Coronary artery (tissue), 2 donors: ENCODE measurements at regions not wholly inside any gene's neighbourhood (a gene's known extent, or its start where the extent isn't known, plus 50 kb on each side); places are given as distances from the start of the nearest gene placed in this dataset.
A peak's percentile ranks its signal among the peaks of the same experiment; 100 is the strongest.

Experiments
- DNase-seq: peaks from one replicate; pipeline ENCODE4 v3.0.0-alpha.2; 2017; ENCODE audit warnings: low spot score
- H3K27ac ChIP-seq, 2 donors: fragments of 200-600 bp; sonication (generic); one replicate each; pipeline ENCODE4 v1.5.1; 2016 to 2019
- H3K4me3 ChIP-seq: fragments of 200-600 bp; sonication (generic); 2 replicates; pipeline ENCODE4 v1.5.1; 2016; ENCODE audit warnings: mild to moderate bottlenecking, moderate library complexity
- CTCF ChIP-seq: fragments of 200-600 bp; sonication (generic); IDR thresholded peaks from one replicate; pipeline ENCODE4 v1.5.1; 2019; ENCODE audit warnings: antibody characterized with exemption

- no peak for DNase-seq
- TF ChIP-seq CTCF: no peak
- no peak overlapping the region for H3K4me3 ChIP-seq
- no peak overlapping the region for H3K27ac ChIP-seq
These were observed 394.2 kb upstream of the LYPLAL1 start for GRCh38 chr1:218779341-218780100.

GRCh38 chr1:218783131-218783530 lies 390.5 kb upstream of the LYPLAL1 start:
- TF ChIP-seq CTCF: no peak
- DNase-seq: no peak
- Histone ChIP-seq H3K4me3 (no peak overlapping the region), H3K27ac (no peak overlapping the region)

- no peak for DNase-seq
- Histone ChIP-seq H3K4me3 (no peak overlapping the region), H3K27ac (no peak overlapping the region)
- TF ChIP-seq CTCF: no peak
These were observed 389.8 kb upstream of the LYPLAL1 start for GRCh38 chr1:218783916-218784315.

GRCh38 chr1:218785928-218786327 lies 387.8 kb upstream of the LYPLAL1 start:
- DNase-seq: no peak
- H3K4me3 ChIP-seq: no peak overlapping the region
- no peak for TF ChIP-seq CTCF

GRCh38 chr1:218787826-218788225 lies 385.9 kb upstream of the LYPLAL1 start:
- TF ChIP-seq CTCF: no peak
- Histone ChIP-seq H3K4me3 (no peak overlapping the region), H3K27ac (no peak overlapping the region)
- DNase-seq: no peak

More at GRCh38 chr1:218785928-218786327, 387.8 kb upstream of the LYPLAL1 start:
- peak overlapping the region in 1 of 2 donors; percentile 34 for H3K27ac ChIP-seq

GRCh38 chr1:218796773-218797172 lies 376.9 kb upstream of the LYPLAL1 start:
- Histone ChIP-seq H3K4me3 (no peak overlapping the region), H3K27ac (no peak overlapping the region)
- no peak for DNase-seq
- TF ChIP-seq CTCF: no peak

- TF ChIP-seq CTCF: no peak
- no peak for DNase-seq
- H3K4me3 ChIP-seq: no peak overlapping the region
- no peak overlapping the region for H3K27ac ChIP-seq
These were observed 370.9 kb upstream of the LYPLAL1 start for GRCh38 chr1:218802799-218803198.
